OCI-LY7 (cell line): ENCODE measurements at regions not wholly inside any gene's neighbourhood (a gene's known extent, or its start where the extent isn't known, plus 50 kb on each side); places are given as distances from the start of the nearest gene placed in this dataset.

Experiments
- BruUV-seq: library from RNA; stranded (reverse); fragments of 400-500 nt; replicated peaks from 2 replicates; lab custom pipeline; 2021; lab: Mats Ljungman, UMichigan
- CTCF ChIA-PET: fragments of 300-600 bp; sonication (Branson Sonifier 250); formaldehyde crosslinking; loops from one replicate; lab custom pipeline; 2022; ENCODE audit warnings: antibody characterized with exemption; ENCODE audit not compliant: unreplicated experiment; lab: Charles Lee
- POLR2A ChIA-PET: fragments of 300-600 bp; sonication (Branson Sonifier 250); formaldehyde crosslinking; loops from one replicate; lab custom pipeline; 2022; ENCODE audit warnings: antibody characterized with exemption; lab: Charles Lee
- DNase-seq: peaks from one replicate; pipeline ENCODE4 v3.0.0-alpha.2; 2015; ENCODE audit warnings: low spot score
- H2AFZ ChIP-seq: fragments of 200-600 bp; sonication (generic), shearing (Covaris generic); 2 replicates; pipeline ENCODE4 v1.6.1; 2014; ENCODE audit warnings: mild to moderate bottlenecking, antibody characterized with exemption, low read length, moderate library complexity
- H3K27ac ChIP-seq: fragments of 200-600 bp; sonication (generic); 2 replicates; pipeline ENCODE4 v1.5.1; 2014; ENCODE audit warnings: mixed run types, low read depth, mild to moderate bottlenecking, moderate library complexity, low read length, inconsistent platforms; ENCODE audit not compliant: poor library complexity, severe bottlenecking
- H3K36me3 ChIP-seq: fragments of 200-600 bp; sonication (generic); 2 replicates; pipeline ENCODE4 v1.6.1; 2014; ENCODE audit warnings: mild to moderate bottlenecking, antibody characterized with exemption, low read length, moderate library complexity, mixed read lengths; ENCODE audit not compliant: insufficient read depth
- H3K4me1 ChIP-seq: fragments of 200-600 bp; sonication (generic); 2 replicates; pipeline ENCODE4 v1.5.1; 2014; ENCODE audit warnings: mild to moderate bottlenecking, low read length; ENCODE audit not compliant: insufficient read depth, poor library complexity, severe bottlenecking
- H3K4me2 ChIP-seq: fragments of 200-600 bp; sonication (generic); 2 replicates; pipeline ENCODE4 v1.6.1; 2014; ENCODE audit warnings: mild to moderate bottlenecking, low read length
- H3K4me3 ChIP-seq: fragments of 200-600 bp; sonication (generic); 2 replicates; pipeline ENCODE4 v1.5.1; 2014; ENCODE audit warnings: mild to moderate bottlenecking, low read depth, low read length; ENCODE audit not compliant: poor library complexity, severe bottlenecking
- H3K79me2 ChIP-seq: fragments of 200-600 bp; sonication (generic); 2 replicates; pipeline ENCODE4 v1.6.1; 2016; ENCODE audit warnings: low read depth, mild to moderate bottlenecking, low read length, moderate library complexity, mixed read lengths; ENCODE audit not compliant: insufficient read depth
- H3K9me2 ChIP-seq: fragments of 200-600 bp; sonication (generic); 2 replicates; pipeline ENCODE4 v1.6.1; 2016; ENCODE audit warnings: mild to moderate bottlenecking, low read length, mixed read lengths; ENCODE audit not compliant: insufficient read depth
- H3K9me3 ChIP-seq: fragments of 200-600 bp; sonication (generic); 2 replicates; pipeline ENCODE4 v1.6.1; 2014; ENCODE audit warnings: mild to moderate bottlenecking, mixed run types, low read length, mixed read lengths
- H4K20me1 ChIP-seq: fragments of 200-600 bp; sonication (generic); 2 replicates; pipeline ENCODE4 v1.6.1; 2014; ENCODE audit warnings: mild to moderate bottlenecking, antibody characterized with exemption, low read length, moderate library complexity, mixed read lengths; ENCODE audit not compliant: insufficient read depth
- EZH2phosphoT487 ChIP-seq: fragments of 200-600 bp; sonication (generic); IDR thresholded peaks from 2 replicates; pipeline ENCODE4 v1.6.1; 2018; ENCODE audit warnings: low read depth, borderline replicate concordance, mild to moderate bottlenecking, mixed run types, antibody characterized with exemption, low read length, moderate library complexity, mixed read lengths
- intact Hi-C: fragments of 100-400 bp; cut with micrococcal nuclease; formaldehyde crosslinking; loops from one replicate; pipeline ENCODE4 v1.10.0; 2022; ENCODE audit not compliant: unreplicated experiment
- TF ChIP-seq, protein P1 (sequence below): fragments of 200-600 bp; sonication (generic); conservative IDR thresholded peaks from 2 replicates; pipeline ENCODE4 v1.5.1; 2014; ENCODE audit warnings: mild to moderate bottlenecking, antibody characterized with exemption, low read length, moderate library complexity, mixed read lengths

DNA sequence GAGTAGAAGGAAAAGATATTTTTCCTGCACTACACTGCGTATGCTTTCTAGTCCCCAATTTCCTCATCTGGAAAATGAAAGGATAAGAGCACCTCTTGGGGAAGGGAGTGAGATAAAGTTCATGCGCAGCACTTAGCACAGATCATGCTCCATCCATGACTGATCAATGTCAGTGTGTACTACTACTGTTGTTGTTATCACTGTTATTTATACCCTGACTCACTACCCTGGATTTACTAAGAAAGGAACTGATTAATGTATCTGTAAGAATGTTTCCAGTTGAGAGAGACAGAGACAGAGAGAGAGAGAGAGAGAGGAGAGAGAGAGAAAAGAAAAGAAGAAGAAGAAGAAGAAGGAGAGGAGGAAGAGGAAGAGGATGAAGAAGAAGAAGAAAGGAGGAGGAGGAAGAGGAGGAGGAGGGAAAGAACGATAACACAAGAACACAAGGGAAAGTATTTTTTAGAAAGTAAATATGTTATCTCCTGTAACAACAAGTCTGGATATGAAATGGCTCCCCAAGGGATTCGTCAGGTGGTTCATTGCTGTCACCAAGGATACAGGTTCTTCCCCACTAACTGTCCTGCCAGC lies 212.2 kb upstream of the PROK2 start:
- BruUV-seq, result no TSS peak
- ChIA-PET CTCF (interaction anchor here (0.6 kb wide), 1 partner anchor 14 kb away, joined by 3 read pairs; no protein-coding TSS in a partner anchor), POLR2A (interaction anchor here (1.7 kb wide), 1 partner anchor 8 kb away, joined by 5 read pairs; no protein-coding TSS in a partner anchor)
- Histone ChIP-seq H3K36me3 (no peaks in the 10 kb centered on the region), H3K79me2 (no peaks in the 10 kb centered on the region), H2AFZ (no peak overlapping the region), H3K4me1 (no peaks in the 10 kb centered on the region), H4K20me1 (no peaks in the 10 kb centered on the region), H3K4me3 (no peak overlapping the region), H3K9me2 (no peaks in the 10 kb centered on the region), H3K4me2 (no peak overlapping the region), H3K9me3 (no peaks in the 10 kb centered on the region), H3K27ac (no peak overlapping the region)
- no peak for DNase-seq
- intact Hi-C loops, result no loop called here
- TF ChIP-seq, protein P1, sequence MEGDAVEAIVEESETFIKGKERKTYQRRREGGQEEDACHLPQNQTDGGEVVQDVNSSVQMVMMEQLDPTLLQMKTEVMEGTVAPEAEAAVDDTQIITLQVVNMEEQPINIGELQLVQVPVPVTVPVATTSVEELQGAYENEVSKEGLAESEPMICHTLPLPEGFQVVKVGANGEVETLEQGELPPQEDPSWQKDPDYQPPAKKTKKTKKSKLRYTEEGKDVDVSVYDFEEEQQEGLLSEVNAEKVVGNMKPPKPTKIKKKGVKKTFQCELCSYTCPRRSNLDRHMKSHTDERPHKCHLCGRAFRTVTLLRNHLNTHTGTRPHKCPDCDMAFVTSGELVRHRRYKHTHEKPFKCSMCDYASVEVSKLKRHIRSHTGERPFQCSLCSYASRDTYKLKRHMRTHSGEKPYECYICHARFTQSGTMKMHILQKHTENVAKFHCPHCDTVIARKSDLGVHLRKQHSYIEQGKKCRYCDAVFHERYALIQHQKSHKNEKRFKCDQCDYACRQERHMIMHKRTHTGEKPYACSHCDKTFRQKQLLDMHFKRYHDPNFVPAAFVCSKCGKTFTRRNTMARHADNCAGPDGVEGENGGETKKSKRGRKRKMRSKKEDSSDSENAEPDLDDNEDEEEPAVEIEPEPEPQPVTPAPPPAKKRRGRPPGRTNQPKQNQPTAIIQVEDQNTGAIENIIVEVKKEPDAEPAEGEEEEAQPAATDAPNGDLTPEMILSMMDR, result no peak
- TF ChIP-seq EZH2phosphoT487, result no peak

DNA sequence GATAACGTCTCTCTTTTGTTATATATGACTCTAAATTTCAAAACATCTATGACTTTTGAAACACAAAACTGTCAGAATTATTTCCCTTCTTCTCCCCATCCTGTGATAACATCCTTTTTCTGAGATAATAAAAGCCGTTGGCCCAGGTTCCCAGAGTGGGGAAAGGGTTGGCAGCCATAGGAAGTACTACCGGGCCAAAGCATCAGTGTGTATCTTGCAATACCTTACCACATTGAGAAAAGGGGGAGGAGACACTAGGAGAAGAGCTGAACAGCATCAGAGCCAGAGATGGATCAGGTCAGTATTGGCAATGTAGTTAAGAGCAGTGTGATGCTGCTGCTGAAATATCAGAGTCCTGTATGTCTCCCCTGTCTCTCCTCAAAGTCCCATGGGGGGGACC lies 210.0 kb upstream of the PROK2 start:
- TF ChIP-seq, protein P1, result no peak
- no peak for TF ChIP-seq EZH2phosphoT487
- intact Hi-C loops, result no loop called here
- POLR2A ChIA-PET, result interaction anchor here (0.6 kb wide), 1 partner anchor 439 kb away, joined by 6 read pairs; no protein-coding TSS in a partner anchor
- no peaks in the 10 kb centered on the region for H3K4me1 ChIP-seq
- H3K4me2 ChIP-seq, result no peak overlapping the region
- no peaks in the 10 kb centered on the region for H3K9me2 ChIP-seq
- H3K9me3 ChIP-seq, result no peaks in the 10 kb centered on the region
- CTCF ChIA-PET, result no interaction called here
- H2AFZ ChIP-seq, result no peak overlapping the region
- H4K20me1 ChIP-seq, result no peaks in the 10 kb centered on the region
- DNase-seq, result no peak
- H3K79me2 ChIP-seq, result no peaks in the 10 kb centered on the region
- no peaks in the 10 kb centered on the region for H3K36me3 ChIP-seq
- no TSS peak for BruUV-seq
- H3K4me3 ChIP-seq, result no peak overlapping the region
- no peak overlapping the region for H3K27ac ChIP-seq

DNA sequence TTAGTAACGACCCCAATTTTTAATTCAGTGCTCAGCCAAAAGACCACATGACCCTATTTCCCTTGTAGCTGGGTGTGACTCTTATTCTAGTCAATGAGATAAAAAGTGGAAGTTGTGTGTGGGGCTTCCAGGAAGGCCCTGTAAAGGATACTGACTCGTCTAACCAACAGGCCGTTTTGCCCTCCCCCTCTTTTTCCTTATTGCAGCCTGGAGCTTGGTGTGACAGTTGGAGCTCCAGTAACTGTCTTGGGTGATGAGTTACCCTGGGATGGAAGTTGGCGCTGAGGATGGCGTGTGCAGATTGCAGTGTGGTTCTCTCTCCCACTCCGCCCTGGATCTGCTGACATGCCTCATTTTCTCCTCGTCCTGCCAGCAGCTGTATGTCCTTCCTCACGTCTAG lies 209.3 kb upstream of the PROK2 start:
- H3K36me3 ChIP-seq, result no peaks in the 10 kb centered on the region
- no peak overlapping the region for H3K4me3 ChIP-seq
- DNase-seq, result no peak
- no peak overlapping the region for H3K4me2 ChIP-seq
- no peak overlapping the region for H3K27ac ChIP-seq
- ChIA-PET CTCF (no interaction called here), POLR2A (no interaction called here)
- TF ChIP-seq, protein P1, result no peak
- TF ChIP-seq EZH2phosphoT487, result no peak
- no TSS peak for BruUV-seq
- H2AFZ ChIP-seq, result no peak overlapping the region
- no peaks in the 10 kb centered on the region for H3K79me2 ChIP-seq
- H3K9me2 ChIP-seq, result no peaks in the 10 kb centered on the region
- no peaks in the 10 kb centered on the region for H3K9me3 ChIP-seq
- no peaks in the 10 kb centered on the region for H4K20me1 ChIP-seq
- no peaks in the 10 kb centered on the region for H3K4me1 ChIP-seq
- intact Hi-C loops, result no loop called here
